ENCODE measurements at regions not wholly inside any gene's neighbourhood (a gene's known extent, or its start where the extent isn't known, plus 50 kb on each side); places are given as distances from the start of the nearest gene placed in this dataset.
"Not testable (repeated sequence)": the region's sequence is repeated elsewhere in the genome, so short reads cannot be mapped to it uniquely, and the experiment has no call there.

GRCh38 chr14:99036611-99037293 is 235.2 kb downstream of the BCL11B start:
- no peak for ATAC-seq
- no peak overlapping the region for H3K27ac ChIP-seq (ENCODE audit: extremely low read length, insufficient read depth, low read length)
- no peak for TF ChIP-seq ZNF574 (CRISPR knock-in tag; IDR thresholded peaks at IDR 0.05)
- POLR2A ChIA-PET, result no interaction called here
- H4K20me1 ChIP-seq (ENCODE audit: insufficient read depth, low read length), result no peaks in the 10 kb centered on the region
- intact Hi-C loops (cut with micrococcal nuclease; ENCODE audit: unreplicated experiment) (no loop called here), in situ Hi-C loops (cut with HindIII; ENCODE audit: extremely low pct_ligation_motif_present, low pct_unique_long_range_greater_than_20kb) (no loop called here)
- no peak for DNase-seq (ENCODE audit: low spot score)
- no peaks in the 10 kb centered on the region for H3K36me3 ChIP-seq (replicated peaks in 1 of 2; ENCODE audit: control insufficient read depth in 1 of 2, insufficient read depth in 2 of 2, low read length in 2 of 2)
- H3K9ac ChIP-seq (ENCODE audit: insufficient read depth, low read depth, low read length), result no peak overlapping the region
- H3K4me3 ChIP-seq (replicated peaks in 1 of 3; ENCODE audit: insufficient read depth in 1 of 3, low read depth in 2 of 3, low read length in 3 of 3), result no peak overlapping the region
- H2AFZ ChIP-seq (ENCODE audit: low read length), result no peak overlapping the region
- CTCF ChIA-PET (ENCODE audit: low intra/inter-chr PET ratio, low total read pairs), result no interaction called here
- H3K4me1 ChIP-seq (ENCODE audit: insufficient read depth, low read length), result no peaks in the 10 kb centered on the region
- BruUV-seq (replicated peaks), result no TSS peak
- no peak overlapping the region for H3K4me2 ChIP-seq (ENCODE audit: low read depth, low read length)
- peaks cover 0 to 5% of the 10 kb centered on the region in 2 experiments; a peak in 2 of 5 replicates for H3K27me3 ChIP-seq (ENCODE audit: control insufficient read depth in 1 of 2, insufficient read depth in 2 of 2, low read length in 2 of 2)
- no peaks in the 10 kb centered on the region for H3K9me3 ChIP-seq (ENCODE audit: low read length)
- no peaks in the 10 kb centered on the region for H3K79me2 ChIP-seq (ENCODE audit: insufficient read depth, low read length)
- WGBS (ENCODE audit: low lambda C conversion rate), result 79% methylated on average over 24 of the region's 25 CpGs
- FAIRE-seq, result no peak

GRCh38 chr14:99037326-99037725 is 234.7 kb downstream of the BCL11B start:
- CTCF ChIA-PET (ENCODE audit: low intra/inter-chr PET ratio, low total read pairs); H3K27me3 ChIP-seq (ENCODE audit: control insufficient read depth in 1 of 2, insufficient read depth in 2 of 2, low read length in 2 of 2); H3K4me2 ChIP-seq (ENCODE audit: low read depth, low read length); H3K4me3 ChIP-seq (replicated peaks in 1 of 3; ENCODE audit: insufficient read depth in 1 of 3, low read depth in 2 of 3, low read length in 3 of 3); H3K9ac ChIP-seq (ENCODE audit: insufficient read depth, low read depth, low read length); DNase-seq (ENCODE audit: low spot score); in situ Hi-C loops (cut with HindIII; ENCODE audit: extremely low pct_ligation_motif_present, low pct_unique_long_range_greater_than_20kb); ATAC-seq; BruUV-seq (replicated peaks); POLR2A ChIA-PET; FAIRE-seq; H3K9me3 ChIP-seq (ENCODE audit: low read length); H2AFZ ChIP-seq (ENCODE audit: low read length); H3K79me2 ChIP-seq (ENCODE audit: insufficient read depth, low read length); H3K27ac ChIP-seq (ENCODE audit: extremely low read length, insufficient read depth, low read length); H3K4me1 ChIP-seq (ENCODE audit: insufficient read depth, low read length); H3K36me3 ChIP-seq (replicated peaks in 1 of 2; ENCODE audit: control insufficient read depth in 1 of 2, insufficient read depth in 2 of 2, low read length in 2 of 2); intact Hi-C loops (cut with micrococcal nuclease; ENCODE audit: unreplicated experiment); H4K20me1 ChIP-seq (ENCODE audit: insufficient read depth, low read length): not testable (repeated sequence)
- WGBS (ENCODE audit: low lambda C conversion rate), result 4% methylated on average over 1 of the region's 1 CpG

All from HepG2 (cell line).